Activated CD4-positive, alpha-beta T cell treated with anti-CD3 and anti-CD28 coated beads, Interleukin-2, amount 10 ng/mL, durations not matched to agents 7 days and 5 days (primary cell): ENCODE measurements at regions not wholly inside any gene's neighbourhood (a gene's known extent, or its start where the extent isn't known, plus 50 kb on each side); places are given as distances from the start of the nearest gene placed in this dataset.

Source experiments
- CTCF ChIA-PET: fragments of 350-600 bp; sonication (Branson Sonifier 250); formaldehyde crosslinking; loops from one replicate; lab custom pipeline; 2021; ENCODE audit warnings: antibody characterized with exemption; lab: Charles Lee
- POLR2A ChIA-PET: fragments of 350-600 bp; sonication (Branson Sonifier 250); formaldehyde crosslinking; loops from one replicate; lab custom pipeline; 2021; ENCODE audit warnings: antibody characterized with exemption; lab: Charles Lee
- DNase-seq: peaks from one replicate; pipeline ENCODE4 v3.0.0-alpha.2; 2020
- H3K27ac Mint-ChIP-seq: one replicate; pipeline ENCODE4 v1.8.0; 2021; ENCODE audit warnings: mild to moderate bottlenecking, moderate library complexity, mixed read lengths
- H3K27me3 Mint-ChIP-seq: one replicate; pipeline ENCODE4 v1.8.0; 2021; ENCODE audit warnings: mixed read lengths
- H3K36me3 Mint-ChIP-seq: one replicate; pipeline ENCODE4 v1.8.0; 2021; ENCODE audit warnings: low read depth, mixed read lengths
- H3K4me1 Mint-ChIP-seq: one replicate; pipeline ENCODE4 v1.8.0; 2021; ENCODE audit warnings: mixed read lengths
- H3K4me3 Mint-ChIP-seq: one replicate; pipeline ENCODE4 v1.8.0; 2021; ENCODE audit warnings: mild to moderate bottlenecking, moderate library complexity, mixed read lengths
- H3K9me3 Mint-ChIP-seq: one replicate; pipeline ENCODE4 v1.8.0; 2021; ENCODE audit warnings: mixed read lengths

GRCh38 chr4:125498981-125499380 is 184.2 kb downstream of the FAT4 start:
- POLR2A ChIA-PET, result no interaction called here
- no peak for DNase-seq
- Mint-ChIP-seq H3K27me3 (no peaks in the 10 kb centered on the region), H3K4me3 (no peak overlapping the region), H3K27ac (no peak overlapping the region), H3K4me1 (no peaks in the 10 kb centered on the region), H3K9me3 (no peaks in the 10 kb centered on the region), H3K36me3 (no peaks in the 10 kb centered on the region)
- CTCF ChIA-PET, result no interaction called here

- no peak overlapping the region for H3K27ac Mint-ChIP-seq
- no peaks in the 10 kb centered on the region for H3K9me3 Mint-ChIP-seq
- ChIA-PET CTCF (no interaction called here), POLR2A (no interaction called here)
- no peaks in the 10 kb centered on the region for H3K27me3 Mint-ChIP-seq
- DNase-seq, result no peak
- H3K4me1 Mint-ChIP-seq, result no peaks in the 10 kb centered on the region
- H3K36me3 Mint-ChIP-seq, result no peaks in the 10 kb centered on the region
- H3K4me3 Mint-ChIP-seq, result no peak overlapping the region
Observed at GRCh38 chr4:125501090-125501489, 186.3 kb downstream of the FAT4 start.

GRCh38 chr4:125501568-125501967 is 186.8 kb downstream of the FAT4 start:
- DNase-seq, result no peak
- no peak overlapping the region for H3K4me3 Mint-ChIP-seq
- POLR2A ChIA-PET, result no interaction called here
- no peaks in the 10 kb centered on the region for H3K36me3 Mint-ChIP-seq
- no peak overlapping the region for H3K27ac Mint-ChIP-seq
- CTCF ChIA-PET, result no interaction called here
- no peaks in the 10 kb centered on the region for H3K9me3 Mint-ChIP-seq
- no peaks in the 10 kb centered on the region for H3K27me3 Mint-ChIP-seq
- H3K4me1 Mint-ChIP-seq, result no peaks in the 10 kb centered on the region

- ChIA-PET POLR2A (no interaction called here), CTCF (no interaction called here)
Observed at GRCh38 chr4:125505621-125506020, 190.9 kb downstream of the FAT4 start.

GRCh38 chr4:125507141-125507540 is 192.4 kb downstream of the FAT4 start:
- Mint-ChIP-seq H3K4me1 (no peaks in the 10 kb centered on the region), H3K27me3 (no peaks in the 10 kb centered on the region), H3K27ac (no peak overlapping the region), H3K4me3 (no peak overlapping the region), H3K9me3 (no peaks in the 10 kb centered on the region), H3K36me3 (no peaks in the 10 kb centered on the region)
- POLR2A ChIA-PET, result no interaction called here
- CTCF ChIA-PET, result no interaction called here
- DNase-seq, result no peak

More at GRCh38 chr4:125505621-125506020, 190.9 kb downstream of the FAT4 start:
- H3K36me3 Mint-ChIP-seq, result no peaks in the 10 kb centered on the region
- H3K4me3 Mint-ChIP-seq, result no peak overlapping the region
- no peaks in the 10 kb centered on the region for H3K9me3 Mint-ChIP-seq
- no peak overlapping the region for H3K27ac Mint-ChIP-seq
- H3K4me1 Mint-ChIP-seq, result no peaks in the 10 kb centered on the region
- H3K27me3 Mint-ChIP-seq, result no peaks in the 10 kb centered on the region
- DNase-seq, result no peak

- no peak for DNase-seq
- no peaks in the 10 kb centered on the region for H3K27me3 Mint-ChIP-seq
- ChIA-PET POLR2A (no interaction called here), CTCF (no interaction called here)
- no peaks in the 10 kb centered on the region for H3K36me3 Mint-ChIP-seq
- H3K9me3 Mint-ChIP-seq, result no peaks in the 10 kb centered on the region
- H3K4me1 Mint-ChIP-seq, result no peaks in the 10 kb centered on the region
- H3K4me3 Mint-ChIP-seq, result no peak overlapping the region
- no peak overlapping the region for H3K27ac Mint-ChIP-seq
Observed at GRCh38 chr4:125511715-125512114, 197.0 kb downstream of the FAT4 start.

GRCh38 chr4:125515016-125515415 is 200.3 kb downstream of the FAT4 start:
- ChIA-PET CTCF (no interaction called here), POLR2A (no interaction called here)
- Mint-ChIP-seq H3K4me3 (no peak overlapping the region), H3K4me1 (no peaks in the 10 kb centered on the region), H3K36me3 (no peaks in the 10 kb centered on the region), H3K27ac (no peak overlapping the region), H3K27me3 (no peaks in the 10 kb centered on the region), H3K9me3 (no peaks in the 10 kb centered on the region)
- DNase-seq, result no peak

- ChIA-PET CTCF (no interaction called here), POLR2A (no interaction called here)
- Mint-ChIP-seq H3K4me3 (no peak overlapping the region), H3K27ac (no peak overlapping the region), H3K27me3 (no peaks in the 10 kb centered on the region), H3K4me1 (no peaks in the 10 kb centered on the region), H3K36me3 (no peaks in the 10 kb centered on the region), H3K9me3 (no peaks in the 10 kb centered on the region)
- no peak for DNase-seq
Observed at GRCh38 chr4:125517831-125518230, 203.1 kb downstream of the FAT4 start.

- H3K9me3 Mint-ChIP-seq, result no peaks in the 10 kb centered on the region
- H3K27me3 Mint-ChIP-seq, result no peaks in the 10 kb centered on the region
- no peak overlapping the region for H3K4me3 Mint-ChIP-seq
- DNase-seq, result no peak
- H3K27ac Mint-ChIP-seq, result no peak overlapping the region
- ChIA-PET CTCF (no interaction called here), POLR2A (no interaction called here)
- no peaks in the 10 kb centered on the region for H3K4me1 Mint-ChIP-seq
- H3K36me3 Mint-ChIP-seq, result no peaks in the 10 kb centered on the region
Observed at GRCh38 chr4:125518281-125518680, 203.5 kb downstream of the FAT4 start.

- H3K4me1 Mint-ChIP-seq, result no peaks in the 10 kb centered on the region
- ChIA-PET POLR2A (no interaction called here), CTCF (no interaction called here)
- H3K36me3 Mint-ChIP-seq, result no peaks in the 10 kb centered on the region
- no peak overlapping the region for H3K4me3 Mint-ChIP-seq
- no peak overlapping the region for H3K27ac Mint-ChIP-seq
- no peaks in the 10 kb centered on the region for H3K27me3 Mint-ChIP-seq
- no peaks in the 10 kb centered on the region for H3K9me3 Mint-ChIP-seq
- no peak for DNase-seq
Observed at GRCh38 chr4:125519371-125520146, 204.8 kb downstream of the FAT4 start.

GRCh38 chr4:125520258-125520990 is 205.7 kb downstream of the FAT4 start:
- Mint-ChIP-seq H3K9me3 (no peaks in the 10 kb centered on the region), H3K27me3 (no peaks in the 10 kb centered on the region), H3K4me1 (no peaks in the 10 kb centered on the region), H3K36me3 (no peaks in the 10 kb centered on the region), H3K27ac (no peak overlapping the region), H3K4me3 (no peak overlapping the region)
- no peak for DNase-seq
- CTCF ChIA-PET, result no interaction called here
- POLR2A ChIA-PET, result no interaction called here

- H3K36me3 Mint-ChIP-seq, result no peaks in the 10 kb centered on the region
- DNase-seq, result no peak
- ChIA-PET CTCF (no interaction called here), POLR2A (no interaction called here)
- no peaks in the 10 kb centered on the region for H3K27me3 Mint-ChIP-seq
- H3K9me3 Mint-ChIP-seq, result no peaks in the 10 kb centered on the region
- no peak overlapping the region for H3K4me3 Mint-ChIP-seq
- H3K4me1 Mint-ChIP-seq, result no peaks in the 10 kb centered on the region
- H3K27ac Mint-ChIP-seq, result no peak overlapping the region
Observed at GRCh38 chr4:125522588-125522987, 207.8 kb downstream of the FAT4 start.

GRCh38 chr4:125522992-125523391 is 208.2 kb downstream of the FAT4 start:
- Mint-ChIP-seq H3K27ac (no peak overlapping the region), H3K9me3 (no peaks in the 10 kb centered on the region), H3K36me3 (no peaks in the 10 kb centered on the region), H3K27me3 (no peaks in the 10 kb centered on the region), H3K4me1 (no peaks in the 10 kb centered on the region), H3K4me3 (no peak overlapping the region)
- POLR2A ChIA-PET, result no interaction called here
- no peak for DNase-seq
- CTCF ChIA-PET, result no interaction called here
